GM19351 (cell line): ENCODE measurements at regions not wholly inside any gene's neighbourhood (a gene's known extent, or its start where the extent isn't known, plus 50 kb on each side); places are given as distances from the start of the nearest gene placed in this dataset.
"Not testable (repeated sequence)": the region's sequence is repeated elsewhere in the genome, so short reads cannot be mapped to it uniquely, and the experiment has no call there.

Experiments used
- ATAC-seq: cut with Tn5 transposase; IDR thresholded peaks from one replicate; pipeline ENCODE4 v1.9.1; 2021; ENCODE audit warnings: mild to moderate bottlenecking, moderate library complexity; ENCODE audit not compliant: unreplicated experiment

DNA sequence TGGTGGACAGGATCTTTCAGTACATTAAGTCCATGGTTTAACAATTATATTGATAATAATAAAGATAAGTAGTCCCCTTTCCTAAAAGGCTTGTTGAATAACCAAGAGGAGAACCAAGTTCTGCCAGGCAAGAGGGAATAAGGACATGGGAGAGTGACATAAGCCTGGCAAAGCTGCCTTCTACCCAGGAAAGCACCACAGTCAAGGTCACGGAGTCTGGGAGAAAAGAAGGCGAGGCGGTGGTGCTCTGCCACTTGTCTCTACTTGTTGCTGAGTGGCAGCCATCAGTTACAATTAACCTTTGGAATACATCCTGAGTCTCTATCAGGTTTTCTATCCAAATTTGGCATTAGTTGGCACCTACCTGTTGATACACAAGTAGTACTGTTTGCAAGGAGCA is 101.7 kb upstream of the GATA6 start:
- no peak for ATAC-seq

DNA sequence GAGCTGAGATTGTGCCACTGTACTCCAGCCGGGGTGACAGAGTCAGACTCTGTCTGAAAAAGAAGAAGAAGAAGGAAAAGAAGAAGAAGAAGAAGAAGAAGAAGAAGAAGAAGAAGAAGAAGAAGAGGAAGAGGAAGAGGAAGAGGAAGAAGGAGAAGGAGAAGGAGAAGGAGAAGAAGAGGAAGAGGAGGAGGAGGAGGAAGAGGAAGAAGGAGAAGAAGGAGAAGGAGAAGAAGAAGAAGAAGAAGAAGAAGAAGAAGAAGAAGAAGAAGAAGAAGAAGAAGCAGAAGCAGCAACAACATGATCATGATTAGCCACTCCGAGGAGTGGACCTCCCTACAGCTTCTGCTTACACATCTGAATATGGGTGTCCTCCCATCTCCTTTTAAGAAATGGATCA is 100.6 kb upstream of the GATA6 start:
- not testable (repeated sequence) for ATAC-seq

- no peak for ATAC-seq
Measured at GRCh38 chr18:22069916-22070315, 99.5 kb upstream of the GATA6 start.

GRCh38 chr18:22073411-22073810 is 96.0 kb upstream of the GATA6 start:
- no peak for ATAC-seq

- no peak for ATAC-seq
Measured at GRCh38 chr18:22074282-22075070, 94.9 kb upstream of the GATA6 start.

DNA sequence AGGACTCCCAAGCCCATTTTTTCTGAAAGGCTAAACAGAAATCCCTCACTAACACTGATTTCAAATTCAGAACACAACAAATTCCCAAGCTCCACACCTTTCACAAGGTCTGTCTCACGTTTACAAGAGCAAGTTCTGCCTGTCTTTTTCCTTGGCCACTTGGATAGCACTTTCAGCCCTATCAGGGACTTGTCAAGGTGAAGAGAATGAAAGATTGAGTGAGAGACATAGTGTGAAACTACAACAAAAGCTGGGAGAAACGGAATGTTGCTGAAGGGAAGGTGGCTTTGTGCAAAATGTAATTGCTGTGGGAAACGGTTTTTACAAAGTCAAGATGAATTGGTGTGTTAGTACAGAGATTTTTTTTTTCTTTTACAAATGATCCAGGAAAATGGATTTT is 89.4 kb upstream of the GATA6 start:
- ATAC-seq: no peak

- ATAC-seq: no peak
Measured at GRCh38 chr18:22082408-22082807, 87.0 kb upstream of the GATA6 start.

DNA sequence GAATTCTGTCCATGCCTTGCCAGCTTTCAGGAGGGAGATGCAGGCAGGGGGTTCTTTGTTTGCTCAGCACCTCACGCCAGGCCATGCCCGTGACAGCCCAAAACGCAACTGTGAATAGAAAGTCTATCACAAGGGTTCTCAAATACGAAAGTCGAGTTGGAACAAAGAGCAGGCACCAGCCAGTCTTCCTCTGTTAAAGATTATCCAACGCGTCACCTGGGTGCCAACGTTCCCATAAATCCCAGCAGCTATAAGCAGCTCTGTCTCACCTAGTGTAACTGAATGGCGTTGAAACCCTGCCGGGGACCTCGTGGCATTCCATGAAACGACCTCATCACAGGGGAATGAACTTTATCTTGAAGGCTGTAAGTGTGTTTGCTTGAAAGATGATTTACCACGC is 84.8 kb upstream of the GATA6 start:
- ATAC-seq: no peak

GRCh38 chr18:22086973-22087372 is 82.4 kb upstream of the GATA6 start:
- no peak for ATAC-seq

GRCh38 chr18:22088029-22088428 is 81.4 kb upstream of the GATA6 start:
- no peak for ATAC-seq

GRCh38 chr18:22088996-22089640 is 80.3 kb upstream of the GATA6 start:
- no peak for ATAC-seq

DNA sequence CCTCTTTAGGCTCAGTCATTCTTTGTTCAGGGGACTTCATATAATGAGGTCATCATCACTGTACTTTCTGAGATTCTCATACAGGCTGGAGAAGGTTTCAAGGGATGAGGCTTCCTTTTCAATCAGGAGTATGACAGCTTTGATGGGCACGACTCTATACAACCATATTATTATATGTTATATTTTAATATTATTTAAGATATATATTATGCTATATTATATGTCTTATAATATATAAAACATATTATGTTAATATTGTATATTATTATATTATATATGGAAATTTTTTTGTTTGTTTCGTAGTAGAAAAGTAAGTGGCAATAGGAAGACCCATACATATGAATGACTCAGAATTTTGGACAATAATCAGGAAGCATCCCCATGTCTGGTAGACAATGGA is 78.0 kb upstream of the GATA6 start:
- ATAC-seq: no peak

GRCh38 chr18:22093731-22094357 is 75.5 kb upstream of the GATA6 start:
- ATAC-seq: no peak

GRCh38 chr18:22094358-22094734 is 75.0 kb upstream of the GATA6 start:
- no peak for ATAC-seq

- no peak for ATAC-seq
Measured at GRCh38 chr18:22098563-22098989, 70.8 kb upstream of the GATA6 start.

GRCh38 chr18:22099925-22100324 is 69.5 kb upstream of the GATA6 start:
- no peak for ATAC-seq

DNA sequence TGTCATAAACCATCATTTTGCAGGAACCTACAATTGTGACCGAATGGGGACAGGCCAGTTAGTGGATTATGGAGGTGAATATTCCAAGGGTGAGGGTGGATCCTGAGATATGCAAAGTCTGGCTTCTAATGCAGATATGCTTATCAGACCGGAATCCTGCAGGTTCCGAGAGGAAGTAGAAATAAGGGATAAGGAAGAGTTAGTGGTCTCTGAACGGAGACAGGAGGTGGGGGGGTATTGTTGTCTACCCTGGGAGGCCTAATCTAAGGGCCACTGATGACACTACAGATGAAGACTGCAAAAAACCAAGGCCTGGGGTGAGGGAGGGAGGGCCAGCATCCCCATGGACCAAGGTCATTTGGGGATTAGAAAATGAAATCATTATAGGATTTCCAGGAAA is 67.7 kb upstream of the GATA6 start:
- no peak for ATAC-seq

DNA sequence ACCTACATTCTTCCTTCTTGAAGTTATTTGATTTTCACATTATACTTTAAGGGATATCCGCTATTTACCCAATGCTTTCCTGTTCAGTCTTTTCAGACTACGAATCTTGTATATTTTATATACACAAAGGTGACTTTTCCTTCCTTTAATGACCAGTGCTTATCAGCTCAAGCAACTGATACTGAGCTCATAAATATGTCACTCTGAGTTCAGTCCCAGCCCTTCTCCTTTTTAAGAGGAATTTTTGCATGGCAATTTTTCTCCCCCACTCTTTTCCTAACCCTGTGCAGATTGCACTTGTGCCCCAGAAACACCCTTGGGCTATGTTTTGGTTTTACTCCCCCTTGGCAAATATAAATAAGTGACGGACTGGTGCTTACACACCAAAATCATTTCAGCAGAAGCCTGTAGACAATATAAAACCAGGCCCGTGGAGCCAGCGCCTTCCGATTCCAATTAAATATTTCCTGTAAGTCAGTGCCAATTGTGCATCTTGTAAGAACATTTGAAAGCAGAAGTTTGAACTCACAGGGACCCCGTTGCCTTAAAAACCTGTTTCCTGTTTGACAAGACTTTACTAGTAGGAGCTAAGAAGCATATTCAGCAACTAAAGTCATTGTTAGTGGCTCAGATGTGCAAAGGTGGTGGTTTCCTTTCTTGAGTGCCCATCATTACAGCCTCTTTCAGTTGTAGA is 66.3 kb upstream of the GATA6 start:
- ATAC-seq: no peak

DNA sequence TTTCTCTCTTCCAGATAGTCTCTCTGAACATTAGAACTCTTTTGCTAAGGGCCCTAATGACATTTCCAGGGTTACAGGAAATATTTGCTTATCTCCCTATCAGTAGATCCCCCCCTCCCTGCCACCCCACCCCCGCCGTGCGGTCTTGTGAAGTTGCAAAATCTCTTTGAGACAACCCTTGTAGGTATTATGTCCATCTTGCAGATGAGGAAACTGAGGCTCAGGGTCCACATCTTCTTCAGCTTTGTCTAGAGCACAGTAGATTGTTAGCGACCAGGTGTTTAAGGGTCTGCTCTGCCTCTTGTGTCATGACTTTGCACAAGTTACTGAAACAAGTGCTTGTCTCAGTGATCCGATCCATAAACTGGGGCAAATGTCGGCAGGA is 65.8 kb upstream of the GATA6 start:
- ATAC-seq: no peak

DNA sequence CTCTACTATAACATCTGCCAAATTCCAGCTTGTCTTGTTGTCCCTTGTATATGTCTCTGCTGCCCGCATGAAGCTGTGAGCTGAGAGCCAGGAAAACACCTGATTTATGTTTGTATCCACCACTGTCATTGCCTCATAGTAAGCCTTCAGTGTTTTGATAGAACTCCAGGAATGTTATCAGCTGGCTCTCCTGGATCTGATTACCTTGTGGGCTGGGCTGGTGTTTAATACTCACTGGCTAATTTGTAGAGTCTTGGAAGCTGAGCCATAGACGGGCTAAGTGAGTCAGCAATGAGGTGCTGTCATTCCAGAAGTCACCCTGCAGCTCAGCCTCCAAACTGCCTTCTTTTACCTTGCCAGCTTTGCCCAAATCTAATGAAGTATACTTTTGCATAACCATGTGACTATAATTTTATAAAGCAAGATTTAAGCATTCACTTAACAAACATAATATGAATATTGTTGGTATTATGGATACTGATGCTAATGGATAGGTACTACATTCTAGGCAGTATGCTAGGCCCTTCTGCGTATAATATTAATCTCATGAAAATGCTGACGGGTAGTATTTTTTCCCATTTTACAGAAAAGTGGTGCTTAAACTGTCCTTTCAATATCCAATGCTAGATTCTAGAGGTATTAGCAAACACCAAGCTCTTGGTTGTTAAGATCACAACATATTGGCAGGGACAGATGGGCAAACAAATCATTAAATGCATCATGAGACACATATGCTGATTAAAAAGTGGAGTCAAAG is 62.7 kb upstream of the GATA6 start:
- no peak for ATAC-seq

DNA sequence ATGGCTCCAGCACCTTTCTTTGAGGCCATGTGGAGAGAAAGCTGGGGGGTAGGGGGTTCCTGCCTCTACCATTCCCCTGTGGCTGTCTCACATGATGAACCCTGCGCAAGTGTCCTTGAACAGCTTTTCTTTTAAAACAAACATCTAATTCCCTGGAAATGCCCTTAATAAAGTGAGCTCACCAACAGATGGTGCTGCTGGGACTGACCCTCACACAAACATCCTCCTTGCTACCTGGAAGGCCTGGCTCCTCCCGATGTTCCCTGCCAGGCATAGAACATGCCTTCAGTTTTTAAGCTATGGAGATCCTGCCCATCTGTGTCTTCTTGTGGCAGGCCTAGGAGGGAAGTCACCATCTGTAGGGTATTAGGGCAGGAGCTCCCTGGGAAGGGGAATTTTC is 60.7 kb upstream of the GATA6 start:
- ATAC-seq: no peak
